NCI-H187 treated with DMSO at 0.1 percent for 48 hours (cell line): ENCODE measurements at regions not wholly inside any gene's neighbourhood (a gene's known extent, or its start where the extent isn't known, plus 50 kb on each side); places are given as distances from the start of the nearest gene placed in this dataset.

Source experiments
- DNase-seq: peaks from one replicate; lab custom pipeline; 2025; lab: John Stamatoyannopoulos, UW

DNA sequence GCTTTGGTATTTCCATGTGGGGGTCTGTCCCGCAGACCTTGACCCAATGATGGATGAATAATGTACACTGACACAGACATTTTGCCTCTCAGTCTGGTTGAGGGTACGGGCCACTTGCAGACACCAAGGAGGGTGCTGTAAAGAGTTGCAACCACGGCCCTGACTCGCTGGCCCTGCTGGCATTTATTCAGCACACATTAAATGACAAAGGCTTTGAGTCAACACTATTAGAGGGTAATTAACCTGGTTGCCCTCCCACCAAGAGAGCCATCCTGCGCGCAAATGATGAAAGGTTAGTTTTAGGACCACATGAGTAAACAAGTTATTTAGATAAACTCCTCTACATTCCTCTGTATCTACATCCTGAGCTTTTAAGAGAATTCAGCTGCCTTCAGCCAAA, 308.9 kb upstream of the MMS22L start:
- DNase-seq = no peak

DNA sequence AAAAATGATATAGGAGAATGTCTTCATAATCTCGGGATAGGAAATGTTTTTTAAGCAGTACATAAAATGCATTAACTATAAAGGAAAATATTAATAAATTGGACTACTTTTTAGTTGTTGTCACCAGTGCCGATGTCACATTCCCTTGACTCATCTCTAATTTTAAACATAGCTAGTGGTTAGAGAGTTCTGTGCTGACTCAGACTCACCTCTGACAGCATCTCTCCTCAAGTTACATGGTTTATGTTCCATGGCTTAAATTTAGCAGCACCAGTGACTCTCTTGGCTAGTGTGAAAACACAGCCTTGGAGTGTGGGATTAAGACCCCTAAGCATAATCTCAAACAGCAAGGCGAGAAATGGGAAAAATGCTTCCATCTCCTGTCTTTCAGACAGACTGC, 311.8 kb upstream of the MMS22L start:
- DNase-seq = no peak

DNA sequence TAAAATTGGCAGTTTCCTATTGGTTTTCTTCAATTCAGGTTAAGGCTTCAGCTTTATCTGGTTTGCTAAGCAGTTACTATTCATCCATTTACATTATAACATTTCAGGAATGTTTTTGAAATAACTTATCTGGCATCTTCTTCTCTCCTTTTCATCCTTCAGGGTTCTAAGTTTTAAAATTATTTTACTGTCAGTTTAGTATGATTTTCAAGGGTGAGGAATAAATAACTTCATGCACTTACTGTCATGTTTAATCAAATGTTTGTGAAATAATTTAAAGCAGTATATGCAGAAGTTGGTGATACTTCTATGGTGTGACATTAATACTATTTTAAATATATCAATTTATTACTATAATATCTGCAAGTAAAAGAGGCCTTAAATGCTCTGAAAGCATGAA, 338.1 kb upstream of the MMS22L start:
- no peak for DNase-seq

DNA sequence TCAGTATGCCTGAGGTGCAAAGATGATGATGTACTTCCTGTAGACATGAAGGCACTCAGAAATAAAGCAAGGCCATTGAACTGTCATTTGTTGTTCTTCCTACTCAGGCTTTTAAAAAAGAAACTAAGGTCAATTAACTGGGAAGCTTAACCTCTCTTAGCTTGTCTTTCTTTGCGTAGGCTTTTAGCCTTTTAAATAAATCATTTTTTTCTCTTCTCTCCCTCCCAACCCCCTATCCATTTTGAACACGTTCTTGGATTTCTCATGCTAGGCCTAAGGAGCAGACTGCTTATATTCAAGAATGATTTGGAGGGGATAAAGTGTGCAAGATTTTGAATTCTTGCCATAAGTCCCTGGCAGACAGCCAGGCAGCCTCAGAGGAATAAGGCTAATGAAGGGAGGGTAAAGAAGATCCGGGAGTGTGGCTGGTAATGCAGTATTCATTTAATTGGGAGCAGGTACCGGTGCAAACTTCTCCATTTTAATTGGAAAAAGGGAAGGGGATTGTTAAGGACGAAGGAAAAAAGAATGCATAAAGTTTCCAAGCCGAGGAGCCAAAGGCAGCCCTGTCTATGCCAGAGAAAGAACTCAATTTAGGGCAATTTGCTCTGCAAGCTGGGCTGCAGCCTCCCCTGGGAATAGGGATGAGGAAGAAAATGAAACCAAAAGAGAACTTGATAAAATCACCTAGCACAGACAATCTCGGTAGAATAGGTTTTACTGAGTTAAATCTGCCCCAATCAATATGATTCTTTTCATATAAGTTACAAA, 343.8 kb upstream of the MMS22L start:
- DNase-seq = peak; percentile 47

DNA sequence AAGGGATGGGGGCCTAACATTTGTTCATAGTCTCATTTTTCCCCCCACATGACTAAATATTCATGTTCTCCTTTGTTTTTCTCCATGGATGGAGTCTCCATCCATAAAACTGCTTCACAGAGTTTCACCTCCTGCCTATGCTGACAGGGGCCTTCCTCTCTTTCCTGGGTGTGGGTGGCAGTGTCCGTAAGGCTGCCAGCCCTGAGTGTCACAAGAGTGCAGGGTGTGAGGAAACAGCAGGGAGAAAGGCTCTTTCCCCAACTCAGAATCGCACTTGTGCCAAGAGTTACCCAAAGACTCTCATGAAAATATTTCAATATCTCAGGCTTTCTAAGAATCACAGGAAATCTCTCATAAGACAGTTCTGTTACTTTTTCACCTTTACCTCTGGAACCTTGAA, 346.2 kb upstream of the MMS22L start:
- DNase-seq = no peak

DNA sequence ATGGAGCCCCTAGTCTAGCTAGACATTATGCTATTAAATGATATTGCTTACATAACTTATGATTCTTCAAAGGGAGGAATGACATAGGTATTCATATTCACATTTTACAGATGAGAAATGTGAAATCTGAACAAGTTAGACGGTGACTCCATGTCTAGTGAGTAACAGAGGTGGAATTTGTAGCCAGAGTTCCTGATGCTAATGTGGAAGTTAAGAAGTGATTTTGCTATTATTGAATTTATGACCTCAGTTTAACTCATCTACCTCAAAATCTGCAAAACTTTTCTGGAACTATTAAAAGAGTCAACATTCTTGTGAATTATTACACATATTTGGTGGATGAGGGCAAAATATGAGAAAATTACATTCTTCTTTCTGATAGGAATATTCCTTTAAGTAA, 347.6 kb upstream of the MMS22L start:
- no peak for DNase-seq

DNA sequence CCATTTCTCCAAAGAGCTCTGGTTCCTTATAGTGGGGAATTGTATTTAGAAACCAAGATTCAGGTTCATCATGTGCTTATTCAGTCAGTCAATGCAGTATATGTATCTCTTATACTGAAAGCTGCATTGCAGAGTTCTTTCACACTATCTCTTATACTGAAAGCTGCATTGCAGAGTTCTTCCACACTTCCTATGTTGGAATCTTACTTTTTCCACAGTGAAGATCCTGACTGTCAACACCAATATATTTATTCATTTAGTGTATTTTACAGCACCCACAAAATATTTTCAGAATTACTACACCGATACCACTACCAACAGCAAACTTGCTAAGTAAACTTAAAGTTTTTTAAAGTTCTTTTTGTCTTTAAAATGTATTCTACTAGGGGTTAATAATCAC, 349.3 kb upstream of the MMS22L start:
- no peak for DNase-seq

DNA sequence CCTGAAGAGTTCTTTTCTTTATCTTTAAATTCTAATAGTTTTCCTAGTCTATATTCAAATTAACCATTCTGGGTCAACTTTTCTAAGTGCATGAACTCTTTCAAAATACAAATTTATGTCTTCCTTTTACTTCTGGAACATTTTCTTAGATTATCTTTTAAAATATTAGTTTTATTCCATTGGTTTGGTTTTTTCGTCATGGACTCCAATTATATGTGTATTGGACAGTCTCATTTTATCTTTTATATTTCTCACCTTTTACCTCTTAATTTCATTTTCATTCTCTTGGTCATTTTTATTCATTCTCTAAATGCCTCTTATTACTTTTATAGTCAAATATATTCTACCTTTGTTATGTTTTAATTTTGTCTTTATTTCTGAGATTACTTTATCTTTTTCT, 356.7 kb upstream of the MMS22L start:
- no peak for DNase-seq

DNA sequence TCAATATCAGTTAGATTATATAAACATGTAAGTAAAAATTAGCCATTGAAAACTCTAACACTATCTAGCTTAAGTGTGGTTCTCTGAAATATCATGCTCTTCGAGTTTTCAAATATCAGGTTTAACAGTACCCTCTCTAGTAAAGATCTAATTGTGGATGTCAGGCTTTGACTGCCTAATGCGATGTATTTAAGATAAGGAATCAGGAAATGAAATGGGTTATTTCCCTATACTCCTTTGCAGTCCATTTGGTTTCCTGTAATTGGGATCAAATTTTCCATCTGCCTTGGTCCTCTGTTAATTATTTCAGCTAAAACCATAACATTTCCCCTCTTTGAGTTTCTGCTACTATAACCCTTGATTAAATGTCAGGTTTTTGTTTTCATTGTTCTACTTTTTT, 361.3 kb upstream of the MMS22L start:
- no peak for DNase-seq

DNA sequence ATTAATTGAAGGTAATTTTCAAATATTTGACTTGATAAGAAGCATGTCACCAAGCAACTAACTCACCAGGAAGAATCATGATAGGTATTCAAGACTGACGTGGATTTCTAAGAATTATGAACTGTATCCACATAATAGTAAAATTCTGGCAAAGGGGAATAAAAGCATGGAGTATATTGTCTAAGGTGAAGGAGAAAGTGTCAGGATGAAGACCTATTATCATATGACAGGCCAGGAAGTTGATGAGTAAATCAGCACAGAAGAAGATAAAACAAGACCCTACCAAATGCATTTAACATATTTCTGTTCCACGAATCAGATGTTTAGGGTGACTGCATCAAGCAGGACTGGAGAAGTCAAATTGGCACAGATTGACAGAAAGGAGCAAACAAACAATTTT, 362.7 kb upstream of the MMS22L start:
- DNase-seq = no peak

DNA sequence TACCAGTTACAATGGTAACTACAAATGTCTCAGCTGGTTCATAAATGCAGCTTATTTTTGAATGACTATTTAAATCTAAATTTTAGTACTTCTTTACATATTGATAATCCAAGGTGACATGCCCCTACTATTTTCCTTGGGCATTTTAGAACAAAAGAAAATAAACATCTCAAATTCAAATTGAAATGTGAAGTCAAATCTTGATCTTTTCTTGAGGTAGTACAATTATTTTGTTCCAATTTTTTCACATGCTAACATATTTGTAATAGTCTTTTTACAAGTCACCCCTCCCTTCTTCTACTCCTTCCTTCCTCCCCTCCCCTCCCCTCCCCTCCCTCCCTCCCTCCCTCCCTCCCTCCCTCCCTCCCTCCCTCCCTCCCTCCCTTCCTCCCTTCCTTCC, 370.1 kb upstream of the MMS22L start:
- DNase-seq = no peak

DNA sequence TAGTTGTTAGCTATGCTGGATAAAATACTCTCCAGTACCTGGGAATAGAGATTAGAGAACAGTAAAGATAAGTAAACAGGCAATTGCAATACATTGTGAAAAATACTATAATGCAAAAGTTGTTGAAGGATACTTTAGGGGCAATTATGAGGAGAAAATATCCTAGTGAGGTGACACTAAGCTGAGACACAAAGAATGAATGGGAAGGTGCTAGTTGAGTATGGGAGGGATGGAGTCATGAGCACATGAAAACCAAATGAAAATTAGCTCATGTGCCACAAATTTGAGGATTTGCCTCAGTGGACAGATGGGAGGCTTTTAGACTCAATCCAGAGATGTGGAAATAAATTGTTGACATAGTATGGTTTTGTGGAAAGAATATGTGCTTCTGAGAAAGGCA, 370.5 kb upstream of the MMS22L start:
- DNase-seq = no peak

DNA sequence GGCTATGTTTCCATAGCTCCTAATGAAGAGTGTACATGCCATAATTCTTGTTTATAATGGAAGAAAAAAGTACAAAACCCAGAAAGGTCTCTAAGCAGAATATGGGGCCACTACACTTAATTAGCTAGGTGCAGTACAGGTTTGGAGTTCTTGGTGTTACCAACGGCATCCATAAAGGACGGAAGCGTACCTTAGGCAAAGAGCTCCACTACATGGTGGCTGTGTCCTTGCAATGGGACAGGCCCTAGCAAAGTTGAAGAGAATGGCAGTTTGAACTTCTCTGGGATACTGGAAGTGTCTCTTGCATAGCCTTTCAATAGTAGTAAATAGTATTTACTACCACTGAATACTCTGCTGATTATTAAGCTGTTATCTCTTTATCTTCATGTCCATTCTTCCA, 371.7 kb upstream of the MMS22L start:
- no peak for DNase-seq

DNA sequence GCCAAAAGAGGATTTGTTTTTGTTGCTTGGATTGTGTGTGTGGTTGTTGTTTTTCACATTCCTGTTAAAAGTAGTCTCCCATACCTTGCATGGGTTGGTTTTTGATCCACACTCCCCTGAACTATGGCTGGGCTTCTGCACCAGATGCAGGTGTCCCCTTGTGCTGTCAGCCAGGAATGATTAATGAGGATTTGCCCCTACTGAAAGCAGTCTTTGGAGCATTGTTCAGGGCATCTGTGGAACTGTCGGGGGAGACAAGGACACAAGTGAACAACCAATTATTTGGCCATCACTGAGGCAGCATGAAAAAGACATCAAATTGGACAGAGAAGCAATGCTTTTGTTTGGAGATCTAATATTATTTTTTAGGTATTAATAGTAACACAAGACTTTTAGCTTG, 373.2 kb upstream of the MMS22L start:
- no peak for DNase-seq

DNA sequence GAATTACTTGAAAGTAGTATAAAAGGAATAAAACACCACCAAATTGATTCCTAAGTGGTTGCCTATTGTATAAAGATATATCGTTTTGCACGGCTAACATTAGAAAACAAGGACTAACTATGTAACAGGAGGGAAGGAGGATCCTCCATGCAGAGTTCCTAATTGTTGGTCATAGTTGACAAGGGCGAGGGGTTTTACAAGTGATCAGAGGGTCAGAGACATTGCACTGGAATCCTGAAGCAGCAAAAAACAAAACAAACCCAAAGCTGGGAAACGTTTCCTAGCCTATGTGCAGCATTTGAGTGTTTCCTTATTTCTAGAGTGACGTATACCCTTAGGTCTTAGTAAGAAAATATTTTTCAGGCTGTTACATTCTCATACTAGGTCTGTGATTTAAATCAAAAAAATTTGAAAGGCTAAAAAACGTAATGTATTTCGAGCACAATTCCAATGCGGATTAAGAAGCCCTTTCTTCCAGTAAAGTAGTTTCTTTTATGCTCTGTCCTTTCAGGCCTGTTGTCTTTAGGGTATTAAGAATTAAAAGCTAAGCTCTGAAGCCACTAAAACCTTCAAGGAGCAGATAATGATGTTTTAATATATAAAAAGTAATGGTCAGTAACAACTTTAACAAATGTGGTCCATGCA, 373.8 kb upstream of the MMS22L start:
- no peak for DNase-seq

DNA sequence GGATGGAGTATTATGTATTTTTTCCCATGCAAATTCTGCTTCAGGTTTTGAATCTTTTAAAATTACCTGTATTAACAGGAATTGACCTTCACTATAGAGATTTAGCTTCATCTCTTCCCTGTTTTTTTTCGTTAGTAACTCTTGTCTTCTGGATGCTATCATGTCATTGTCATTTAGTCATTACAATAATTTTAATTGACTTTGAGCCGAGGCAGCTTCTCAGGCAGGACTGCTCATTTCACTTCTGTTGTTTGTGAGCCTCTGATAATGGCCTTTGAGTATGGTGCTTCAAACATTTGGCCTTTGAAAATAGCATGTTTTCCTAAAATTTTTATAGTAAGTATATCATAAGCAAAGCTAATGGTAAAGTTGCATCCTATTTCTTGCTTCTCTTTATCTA, 375.1 kb upstream of the MMS22L start:
- DNase-seq = no peak

DNA sequence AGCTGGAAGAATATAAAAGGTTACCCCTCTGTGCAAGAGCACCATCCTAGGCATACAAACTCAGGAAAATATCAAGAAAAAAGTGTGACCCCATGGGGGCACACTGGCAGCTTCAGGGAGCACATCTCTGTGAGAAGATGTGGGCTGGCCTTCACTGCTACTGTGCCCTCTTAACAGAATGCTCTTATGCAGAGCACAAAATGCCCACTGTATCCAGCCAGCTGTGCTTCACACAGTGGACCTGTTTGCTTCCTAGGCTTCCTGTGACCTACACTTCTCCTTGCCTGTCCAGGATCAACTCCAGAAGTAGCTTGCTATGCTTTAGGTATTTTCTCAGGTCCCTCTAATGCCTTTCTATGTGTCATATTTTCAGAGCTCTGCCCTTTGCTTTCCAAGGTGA, 380.2 kb upstream of the MMS22L start:
- DNase-seq = no peak

DNA sequence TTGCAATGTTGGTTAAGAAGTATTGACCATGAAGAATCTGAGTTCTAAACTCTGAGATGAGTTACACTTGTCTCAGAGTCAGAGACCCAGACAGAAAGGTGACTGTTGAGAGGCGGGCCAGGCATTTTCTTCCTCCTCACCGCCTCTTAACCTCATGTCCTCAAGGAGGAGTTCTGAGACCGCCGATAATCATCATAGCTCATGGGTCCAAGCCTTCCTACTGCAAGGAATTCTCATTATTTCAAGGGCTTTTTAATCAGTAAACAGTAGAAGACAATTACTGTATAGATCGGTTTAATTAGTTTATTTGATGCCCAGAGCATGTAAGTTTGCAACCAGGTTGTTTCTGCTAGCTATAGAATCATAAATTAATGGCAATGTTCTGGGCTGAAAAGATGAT, 382.4 kb upstream of the MMS22L start:
- DNase-seq = no peak

DNA sequence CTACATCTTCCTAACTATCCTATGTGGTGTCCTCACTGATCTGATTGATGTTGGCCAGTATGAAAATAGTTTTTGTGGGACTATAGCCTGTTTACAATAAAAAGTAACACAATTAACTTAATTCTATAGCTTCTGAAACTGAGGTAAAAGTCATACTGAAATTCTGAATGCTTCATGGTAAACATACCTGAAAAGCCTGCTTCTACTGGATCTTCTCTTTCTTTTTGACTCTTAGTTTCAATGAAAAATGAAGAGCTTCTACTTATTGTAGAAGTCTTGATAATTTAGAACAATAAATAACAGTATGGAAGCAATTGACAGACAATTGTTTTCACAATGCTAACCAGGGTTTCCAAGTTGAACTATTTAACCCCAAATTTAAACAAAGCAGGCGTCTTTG, 383.9 kb upstream of the MMS22L start:
- DNase-seq = no peak

DNA sequence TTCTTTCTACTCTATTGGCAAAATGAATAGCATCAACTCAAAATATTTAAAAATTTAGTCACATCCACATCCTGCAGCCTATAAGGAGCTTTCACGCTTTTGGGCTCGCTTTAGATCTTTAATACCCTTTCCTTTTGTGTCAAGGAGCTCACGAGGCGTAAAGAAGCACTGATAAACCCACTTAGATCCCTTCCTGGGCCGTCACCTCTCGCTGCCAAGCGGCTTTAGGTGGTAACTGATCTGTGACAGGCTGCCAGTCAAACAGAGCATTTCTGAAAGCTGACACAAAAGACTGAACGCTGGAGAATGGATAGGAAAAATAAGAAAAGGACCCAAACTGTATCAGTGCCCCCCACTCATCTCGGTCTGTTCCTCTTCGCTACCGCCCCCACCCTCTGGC, 385.7 kb upstream of the MMS22L start:
- DNase-seq = peak; percentile 55

DNA sequence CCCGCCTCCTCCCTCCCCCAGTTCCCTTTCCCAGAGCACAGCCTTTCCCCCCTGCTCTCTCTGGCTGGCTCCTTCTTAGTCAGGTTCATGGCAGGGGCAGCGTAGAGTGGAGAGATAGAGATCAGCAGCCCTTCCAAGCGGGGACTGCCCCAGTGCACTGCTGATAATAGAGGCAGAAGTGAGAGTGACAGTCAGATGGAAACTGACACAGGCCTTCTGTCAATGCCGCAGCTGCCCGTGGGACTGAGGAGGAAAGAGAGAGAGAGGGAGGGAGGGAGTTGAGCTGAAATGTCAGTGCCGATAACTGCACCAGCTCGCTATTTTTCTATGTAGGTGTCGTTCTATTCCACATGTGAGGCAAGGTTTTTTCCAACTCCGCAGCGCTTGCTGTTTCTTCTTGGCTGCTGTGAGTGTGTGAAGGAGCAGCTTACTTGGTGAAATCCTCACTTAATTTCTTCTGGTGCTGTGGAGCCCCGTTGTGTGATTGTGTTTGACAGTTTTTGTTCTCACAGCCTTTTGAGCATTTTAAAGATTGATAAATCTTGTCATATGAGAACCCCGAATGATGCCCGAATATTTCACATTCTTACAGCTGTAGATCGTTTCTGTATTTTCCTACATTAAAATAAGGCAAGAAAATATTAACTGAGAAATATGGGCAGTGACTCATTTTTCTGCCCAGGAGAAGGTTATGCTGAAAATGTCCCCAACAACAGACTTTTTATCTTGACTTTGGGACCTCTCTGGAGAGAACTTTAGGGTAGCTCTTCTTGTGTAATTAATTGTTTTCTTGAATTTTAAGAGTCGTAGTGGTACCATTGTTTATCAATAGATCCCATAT, 386.4 kb upstream of the MMS22L start:
- no peak for DNase-seq

DNA sequence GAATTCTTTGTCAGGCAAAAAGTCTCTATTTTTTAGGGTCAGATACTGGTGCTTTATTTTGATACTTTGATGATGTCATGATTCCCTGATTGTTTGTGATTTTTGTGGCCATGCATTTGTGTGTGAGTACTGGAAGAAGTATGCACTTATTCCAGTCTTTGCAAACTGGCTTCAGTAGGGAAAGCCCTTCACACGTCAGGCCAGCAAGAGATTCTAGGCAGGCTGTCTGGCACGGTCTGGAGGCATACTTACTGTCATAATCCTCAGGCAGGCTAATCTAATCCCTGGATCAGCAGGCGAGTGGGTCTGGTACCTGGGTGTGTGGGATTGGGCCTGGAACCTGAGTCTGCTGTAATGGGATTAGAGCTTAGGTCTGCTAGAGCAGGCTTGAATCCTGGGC, 391.8 kb upstream of the MMS22L start:
- DNase-seq = no peak

DNA sequence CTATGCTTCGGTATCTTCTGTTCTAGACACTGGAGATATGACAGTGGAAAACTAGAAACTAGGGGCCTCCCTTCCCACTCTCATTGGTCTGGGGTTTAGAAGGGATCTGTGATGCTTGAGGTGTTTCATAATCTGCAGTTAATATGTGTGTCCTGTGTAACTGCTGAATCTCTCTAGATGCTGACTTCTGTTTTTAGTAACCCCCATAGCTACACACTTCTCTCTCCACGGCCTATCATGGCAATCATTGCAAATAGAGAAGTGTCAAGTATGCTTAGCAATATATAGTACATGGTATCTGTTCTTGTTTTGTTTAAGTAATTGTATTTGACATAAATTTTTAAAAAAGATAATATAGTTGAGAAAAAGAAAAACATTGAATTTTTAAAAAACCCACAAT, 394.6 kb upstream of the MMS22L start:
- DNase-seq = no peak
